Activated naive CD4-positive, alpha-beta T cell treated with anti-CD3 and anti-CD28 coated beads, Interleukin-2, amount 50 U/mL, for 24 hours (primary cell): ENCODE measurements at regions not wholly inside any gene's neighbourhood (a gene's known extent, or its start where the extent isn't known, plus 50 kb on each side); places are given as distances from the start of the nearest gene placed in this dataset.

ENCODE experiments used
- H3K27ac Mint-ChIP-seq: one replicate; pipeline ENCODE4 v1.8.0; 2021; ENCODE audit warnings: mild to moderate bottlenecking, mixed read lengths
- H3K27me3 Mint-ChIP-seq: one replicate; pipeline ENCODE4 v1.8.0; 2021; ENCODE audit warnings: mixed read lengths
- H3K36me3 Mint-ChIP-seq: one replicate; pipeline ENCODE4 v1.8.0; 2021; ENCODE audit warnings: mixed read lengths
- H3K4me1 Mint-ChIP-seq: one replicate; pipeline ENCODE4 v1.8.0; 2021; ENCODE audit warnings: mixed read lengths
- H3K4me3 Mint-ChIP-seq: one replicate; pipeline ENCODE4 v1.8.0; 2021; ENCODE audit warnings: mild to moderate bottlenecking, mixed read lengths
- H3K9me3 Mint-ChIP-seq: one replicate; pipeline ENCODE4 v1.8.0; 2021; ENCODE audit warnings: mixed read lengths

- Mint-ChIP-seq H3K27ac (no peak overlapping the region), H3K36me3 (no peaks in the 10 kb centered on the region), H3K4me3 (no peak overlapping the region), H3K9me3 (no peaks in the 10 kb centered on the region), H3K4me1 (no peaks in the 10 kb centered on the region), H3K27me3 (no peaks in the 10 kb centered on the region)
Measured at GRCh38 chr3:22986958-22987357, 216.2 kb upstream of the UBE2E2 start.

GRCh38 chr3:22988566-22988965, 214.6 kb upstream of the UBE2E2 start:
- H3K4me3 Mint-ChIP-seq = no peak overlapping the region
- no peaks in the 10 kb centered on the region for H3K4me1 Mint-ChIP-seq
- H3K27ac Mint-ChIP-seq = no peak overlapping the region
- H3K9me3 Mint-ChIP-seq = no peaks in the 10 kb centered on the region
- H3K36me3 Mint-ChIP-seq = no peaks in the 10 kb centered on the region
- no peaks in the 10 kb centered on the region for H3K27me3 Mint-ChIP-seq

GRCh38 chr3:22989716-22990115, 213.4 kb upstream of the UBE2E2 start:
- Mint-ChIP-seq H3K9me3 (no peaks in the 10 kb centered on the region), H3K36me3 (no peaks in the 10 kb centered on the region)

GRCh38 chr3:22990291-22991200, 212.6 kb upstream of the UBE2E2 start:
- Mint-ChIP-seq H3K36me3 (no peaks in the 10 kb centered on the region), H3K4me1 (no peaks in the 10 kb centered on the region), H3K27ac (no peak overlapping the region), H3K27me3 (no peaks in the 10 kb centered on the region), H3K4me3 (no peak overlapping the region), H3K9me3 (no peaks in the 10 kb centered on the region)

More at GRCh38 chr3:22989716-22990115, 213.4 kb upstream of the UBE2E2 start:
- no peak overlapping the region for H3K4me3 Mint-ChIP-seq
- no peaks in the 10 kb centered on the region for H3K4me1 Mint-ChIP-seq
- H3K27me3 Mint-ChIP-seq = no peaks in the 10 kb centered on the region
- no peak overlapping the region for H3K27ac Mint-ChIP-seq

GRCh38 chr3:22994781-22995180, 208.3 kb upstream of the UBE2E2 start:
- Mint-ChIP-seq H3K9me3 (no peaks in the 10 kb centered on the region), H3K4me1 (no peaks in the 10 kb centered on the region), H3K27ac (no peak overlapping the region), H3K27me3 (no peaks in the 10 kb centered on the region), H3K36me3 (no peaks in the 10 kb centered on the region), H3K4me3 (no peak overlapping the region)

GRCh38 chr3:22996920-22997571, 206.1 kb upstream of the UBE2E2 start:
- no peaks in the 10 kb centered on the region for H3K4me1 Mint-ChIP-seq
- no peaks in the 10 kb centered on the region for H3K9me3 Mint-ChIP-seq
- H3K4me3 Mint-ChIP-seq = no peak overlapping the region
- no peak overlapping the region for H3K27ac Mint-ChIP-seq
- H3K36me3 Mint-ChIP-seq = no peaks in the 10 kb centered on the region
- H3K27me3 Mint-ChIP-seq = no peaks in the 10 kb centered on the region

- H3K4me3 Mint-ChIP-seq = no peak overlapping the region
- no peak overlapping the region for H3K27ac Mint-ChIP-seq
- H3K4me1 Mint-ChIP-seq = no peaks in the 10 kb centered on the region
- no peaks in the 10 kb centered on the region for H3K36me3 Mint-ChIP-seq
- no peaks in the 10 kb centered on the region for H3K9me3 Mint-ChIP-seq
- H3K27me3 Mint-ChIP-seq = no peaks in the 10 kb centered on the region
Measured at GRCh38 chr3:23000371-23000770, 202.8 kb upstream of the UBE2E2 start.

GRCh38 chr3:23002151-23002550, 201.0 kb upstream of the UBE2E2 start:
- Mint-ChIP-seq H3K27ac (no peak overlapping the region), H3K36me3 (no peaks in the 10 kb centered on the region), H3K4me1 (no peaks in the 10 kb centered on the region), H3K9me3 (no peaks in the 10 kb centered on the region), H3K4me3 (no peak overlapping the region), H3K27me3 (no peaks in the 10 kb centered on the region)

- Mint-ChIP-seq H3K36me3 (no peaks in the 10 kb centered on the region), H3K27me3 (no peaks in the 10 kb centered on the region), H3K9me3 (no peaks in the 10 kb centered on the region), H3K27ac (no peak overlapping the region), H3K4me3 (no peak overlapping the region), H3K4me1 (no peaks in the 10 kb centered on the region)
Measured at GRCh38 chr3:23002836-23003732, 200.0 kb upstream of the UBE2E2 start.

- no peaks in the 10 kb centered on the region for H3K36me3 Mint-ChIP-seq
- no peaks in the 10 kb centered on the region for H3K4me1 Mint-ChIP-seq
- H3K9me3 Mint-ChIP-seq = no peaks in the 10 kb centered on the region
- no peak overlapping the region for H3K27ac Mint-ChIP-seq
- no peaks in the 10 kb centered on the region for H3K27me3 Mint-ChIP-seq
- no peak overlapping the region for H3K4me3 Mint-ChIP-seq
Measured at GRCh38 chr3:23003733-23004046, 199.4 kb upstream of the UBE2E2 start.

- H3K27me3 Mint-ChIP-seq = no peaks in the 10 kb centered on the region
- H3K4me3 Mint-ChIP-seq = no peak overlapping the region
- no peaks in the 10 kb centered on the region for H3K36me3 Mint-ChIP-seq
- H3K4me1 Mint-ChIP-seq = no peaks in the 10 kb centered on the region
- no peaks in the 10 kb centered on the region for H3K9me3 Mint-ChIP-seq
- no peak overlapping the region for H3K27ac Mint-ChIP-seq
Measured at GRCh38 chr3:23004971-23005370, 198.2 kb upstream of the UBE2E2 start.

- H3K27ac Mint-ChIP-seq = no peak overlapping the region
- H3K4me1 Mint-ChIP-seq = no peaks in the 10 kb centered on the region
Measured at GRCh38 chr3:23017801-23018200, 185.3 kb upstream of the UBE2E2 start.

GRCh38 chr3:23019596-23020300, 183.4 kb upstream of the UBE2E2 start:
- Mint-ChIP-seq H3K4me1 (no peaks in the 10 kb centered on the region), H3K27ac (no peak overlapping the region), H3K9me3 (peaks cover 4% of the 10 kb centered on the region), H3K4me3 (no peak overlapping the region), H3K36me3 (no peaks in the 10 kb centered on the region), H3K27me3 (peaks cover 2% of the 10 kb centered on the region)

More at GRCh38 chr3:23017801-23018200, 185.3 kb upstream of the UBE2E2 start:
- no peak overlapping the region for H3K4me3 Mint-ChIP-seq
- H3K27me3 Mint-ChIP-seq = peaks cover 2% of the 10 kb centered on the region
- peaks cover 4% of the 10 kb centered on the region for H3K9me3 Mint-ChIP-seq
- no peaks in the 10 kb centered on the region for H3K36me3 Mint-ChIP-seq

GRCh38 chr3:23028294-23028693, 174.8 kb upstream of the UBE2E2 start:
- H3K9me3 Mint-ChIP-seq = no peaks in the 10 kb centered on the region
- H3K4me1 Mint-ChIP-seq = no peaks in the 10 kb centered on the region
- H3K27ac Mint-ChIP-seq = no peak overlapping the region
- no peak overlapping the region for H3K4me3 Mint-ChIP-seq
- H3K36me3 Mint-ChIP-seq = no peaks in the 10 kb centered on the region
- H3K27me3 Mint-ChIP-seq = peaks cover 2% of the 10 kb centered on the region

- Mint-ChIP-seq H3K36me3 (no peaks in the 10 kb centered on the region), H3K27ac (no peak overlapping the region), H3K9me3 (no peaks in the 10 kb centered on the region), H3K27me3 (peaks cover 2% of the 10 kb centered on the region), H3K4me1 (no peaks in the 10 kb centered on the region), H3K4me3 (no peak overlapping the region)
Measured at GRCh38 chr3:23029001-23029400, 174.1 kb upstream of the UBE2E2 start.
